Kidney (tissue), 13 donors: ENCODE measurements at regions not wholly inside any gene's neighbourhood (a gene's known extent, or its start where the extent isn't known, plus 50 kb on each side); places are given as distances from the start of the nearest gene placed in this dataset.
"Not testable (repeated sequence)": the region's sequence is repeated elsewhere in the genome, so short reads cannot be mapped to it uniquely, and the experiment has no call there.

ENCODE experiments used
- DNase-seq, 5 donors: peaks; one replicate each; pipeline ENCODE4 v3.0.0-alpha.2; 2013 to 2020
- FAIRE-seq: peaks from 2 replicates; lab custom pipeline; 2012; peaks lifted over from hg19 to GRCh38; lab: Jason Lieb, UNC
- H3K27ac ChIP-seq, 2 donors: one replicate each; pipeline ENCODE4 v1.7.0; 2013; ENCODE audit warnings: low read depth in 2 of 2, low read length in 2 of 2, inconsistent platforms in 1 of 2
- H3K27me3 ChIP-seq: one replicate; pipeline ENCODE4 v1.7.1; 2013; ENCODE audit warnings: low read length, inconsistent platforms; ENCODE audit not compliant: control insufficient read depth, insufficient read depth
- H3K36me3 ChIP-seq, 3 donors: one replicate each; pipeline versions ENCODE4 v1.7.0 to v1.7.1; 2013; ENCODE audit warnings: low read length in 3 of 3, control low read depth in 1 of 3, inconsistent platforms in 1 of 3; ENCODE audit not compliant: insufficient read depth in 3 of 3, control insufficient read depth in 2 of 3
- H3K4me1 ChIP-seq, 3 donors: one replicate each; pipeline versions ENCODE4 v1.7.0 to v1.7.1; 2013; ENCODE audit warnings: low read length in 3 of 3, inconsistent platforms in 1 of 3, low read depth in 1 of 3; ENCODE audit not compliant: control insufficient read depth in 2 of 3, insufficient read depth in 2 of 3
- H3K4me3 ChIP-seq, 3 donors: one replicate each; pipeline versions ENCODE4 v1.7.0 to v1.8.1; 2013; ENCODE audit warnings: low read length in 3 of 3, control low read depth in 1 of 3, inconsistent platforms in 1 of 3
- H3K9ac ChIP-seq, 3 donors: one replicate each; pipeline versions ENCODE4 v1.7.0 to v1.7.1; 2013; ENCODE audit warnings: low read length in 3 of 3, control low read depth in 1 of 3, inconsistent platforms in 1 of 3
- H3K9me3 ChIP-seq, 3 donors: one replicate each; pipeline versions ENCODE4 v1.7.0 to v1.7.1; 2013; ENCODE audit warnings: low read length in 3 of 3, control low read depth in 1 of 3, inconsistent platforms in 1 of 3; ENCODE audit not compliant: control insufficient read depth in 2 of 3, insufficient read depth in 1 of 3
- intact Hi-C: fragments of 100-400 bp; cut with DNase I; formaldehyde crosslinking; loops from one replicate; pipeline ENCODE4 v1.11.1; 2022
- TF ChIP-seq, protein P1 (sequence below): IDR thresholded peaks from 3 replicates; pipeline ENCODE4 v1.5.1; 2012; ENCODE audit warnings: mild to moderate bottlenecking, moderate library complexity, borderline replicate concordance; ENCODE audit not compliant: insufficient read depth; ENCODE audit errors: extremely low read depth
- donor health status: control.
- donor health status: control.
- donor health status: control.
- donor health status: control.
- donor health status: control.
- donor health status: DM: yes; HTN: yes; CAD: no.
- donor health status: Normal renal cell carcinoma (clear cell type).

DNA sequence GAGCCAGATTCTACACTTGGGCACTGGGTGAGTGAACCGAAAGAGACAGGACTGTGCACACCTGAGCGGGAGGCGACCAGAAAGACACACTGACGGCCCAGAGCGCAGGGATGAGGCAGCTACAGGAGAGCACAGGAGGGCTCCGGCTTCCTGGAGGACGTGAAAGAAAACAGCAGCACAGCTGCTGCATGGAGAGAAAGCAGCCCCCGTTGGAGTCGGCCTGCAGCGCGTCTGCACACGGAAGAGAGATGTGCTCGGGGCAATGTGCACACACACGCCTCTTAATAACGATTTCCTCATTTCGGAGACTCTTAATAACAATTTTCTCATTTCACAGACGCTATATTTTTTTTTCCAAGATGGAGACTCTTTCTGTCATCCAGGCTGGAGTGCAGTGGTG, 160.4 kb downstream of the CTTN start:
- H3K9me3 ChIP-seq = no peaks in the 10 kb centered on the region
- H3K27ac ChIP-seq = no peak overlapping the region
- intact Hi-C loops = no loop called here
- no peaks in the 10 kb centered on the region for H3K36me3 ChIP-seq
- no peaks in the 10 kb centered on the region for H3K27me3 ChIP-seq
- FAIRE-seq (no peak), DNase-seq (peak in 1 of 5 donors; percentile 39)
- no peak overlapping the region for H3K9ac ChIP-seq
- H3K4me1 ChIP-seq = no peaks in the 10 kb centered on the region
- H3K4me3 ChIP-seq = no peak overlapping the region
- TF ChIP-seq, protein P1, sequence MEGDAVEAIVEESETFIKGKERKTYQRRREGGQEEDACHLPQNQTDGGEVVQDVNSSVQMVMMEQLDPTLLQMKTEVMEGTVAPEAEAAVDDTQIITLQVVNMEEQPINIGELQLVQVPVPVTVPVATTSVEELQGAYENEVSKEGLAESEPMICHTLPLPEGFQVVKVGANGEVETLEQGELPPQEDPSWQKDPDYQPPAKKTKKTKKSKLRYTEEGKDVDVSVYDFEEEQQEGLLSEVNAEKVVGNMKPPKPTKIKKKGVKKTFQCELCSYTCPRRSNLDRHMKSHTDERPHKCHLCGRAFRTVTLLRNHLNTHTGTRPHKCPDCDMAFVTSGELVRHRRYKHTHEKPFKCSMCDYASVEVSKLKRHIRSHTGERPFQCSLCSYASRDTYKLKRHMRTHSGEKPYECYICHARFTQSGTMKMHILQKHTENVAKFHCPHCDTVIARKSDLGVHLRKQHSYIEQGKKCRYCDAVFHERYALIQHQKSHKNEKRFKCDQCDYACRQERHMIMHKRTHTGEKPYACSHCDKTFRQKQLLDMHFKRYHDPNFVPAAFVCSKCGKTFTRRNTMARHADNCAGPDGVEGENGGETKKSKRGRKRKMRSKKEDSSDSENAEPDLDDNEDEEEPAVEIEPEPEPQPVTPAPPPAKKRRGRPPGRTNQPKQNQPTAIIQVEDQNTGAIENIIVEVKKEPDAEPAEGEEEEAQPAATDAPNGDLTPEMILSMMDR = no peak

DNA sequence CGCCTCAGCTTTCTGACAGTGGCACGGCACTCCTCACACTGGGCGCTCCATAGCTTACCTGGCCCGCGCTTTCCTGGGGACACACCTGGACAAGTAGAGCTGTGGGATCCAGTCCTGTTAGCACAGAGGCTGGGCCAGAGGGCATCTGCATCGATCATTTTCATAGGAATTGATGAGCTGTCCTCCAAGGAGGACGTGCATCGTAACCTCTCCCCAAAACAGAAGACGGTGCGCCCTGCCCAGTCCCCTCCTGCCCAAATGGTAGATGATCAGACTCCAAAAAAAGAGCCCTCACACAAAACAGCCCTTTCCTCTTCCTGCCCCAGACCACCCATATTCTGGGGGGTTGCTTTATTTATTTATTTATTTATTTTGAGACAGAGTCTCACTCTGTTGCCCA, 161.2 kb downstream of the CTTN start:
- H3K9ac ChIP-seq = no peak overlapping the region
- no peaks in the 10 kb centered on the region for H3K27me3 ChIP-seq
- H3K27ac ChIP-seq = no peak overlapping the region
- intact Hi-C loops = no loop called here
- no peaks in the 10 kb centered on the region for H3K9me3 ChIP-seq
- FAIRE-seq = no peak
- no peaks in the 10 kb centered on the region for H3K4me1 ChIP-seq
- DNase-seq = peak in 1 of 5 donors; percentile 24
- H3K36me3 ChIP-seq = no peaks in the 10 kb centered on the region
- TF ChIP-seq, protein P1 = no peak
- no peak overlapping the region for H3K4me3 ChIP-seq

DNA sequence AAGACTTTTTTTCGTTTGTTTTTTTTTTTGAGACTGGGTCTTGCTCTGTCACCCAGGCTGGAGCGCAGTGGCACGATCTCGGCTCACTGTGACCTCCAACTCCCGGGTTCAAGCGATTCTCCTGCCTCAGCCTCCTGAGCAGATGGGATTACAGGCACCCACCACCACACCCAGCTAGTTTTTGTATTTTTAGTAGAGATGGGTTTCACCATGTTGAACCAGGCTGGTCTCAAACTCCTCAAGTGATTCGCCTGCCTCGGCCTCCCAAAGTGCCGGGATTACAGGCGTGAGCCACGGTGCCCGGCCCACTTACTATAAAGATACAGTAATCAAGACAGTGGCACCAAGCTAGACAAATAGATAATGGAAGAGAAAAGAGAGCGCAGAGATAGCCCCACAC, 162.3 kb downstream of the CTTN start:
- H3K4me3 ChIP-seq, intact Hi-C loops, H3K36me3 ChIP-seq, H3K27ac ChIP-seq, H3K27me3 ChIP-seq, H3K9me3 ChIP-seq, H3K9ac ChIP-seq, H3K4me1 ChIP-seq, FAIRE-seq: not testable (repeated sequence)
- DNase-seq = peak in 1 of 5 donors; percentile 29

DNA sequence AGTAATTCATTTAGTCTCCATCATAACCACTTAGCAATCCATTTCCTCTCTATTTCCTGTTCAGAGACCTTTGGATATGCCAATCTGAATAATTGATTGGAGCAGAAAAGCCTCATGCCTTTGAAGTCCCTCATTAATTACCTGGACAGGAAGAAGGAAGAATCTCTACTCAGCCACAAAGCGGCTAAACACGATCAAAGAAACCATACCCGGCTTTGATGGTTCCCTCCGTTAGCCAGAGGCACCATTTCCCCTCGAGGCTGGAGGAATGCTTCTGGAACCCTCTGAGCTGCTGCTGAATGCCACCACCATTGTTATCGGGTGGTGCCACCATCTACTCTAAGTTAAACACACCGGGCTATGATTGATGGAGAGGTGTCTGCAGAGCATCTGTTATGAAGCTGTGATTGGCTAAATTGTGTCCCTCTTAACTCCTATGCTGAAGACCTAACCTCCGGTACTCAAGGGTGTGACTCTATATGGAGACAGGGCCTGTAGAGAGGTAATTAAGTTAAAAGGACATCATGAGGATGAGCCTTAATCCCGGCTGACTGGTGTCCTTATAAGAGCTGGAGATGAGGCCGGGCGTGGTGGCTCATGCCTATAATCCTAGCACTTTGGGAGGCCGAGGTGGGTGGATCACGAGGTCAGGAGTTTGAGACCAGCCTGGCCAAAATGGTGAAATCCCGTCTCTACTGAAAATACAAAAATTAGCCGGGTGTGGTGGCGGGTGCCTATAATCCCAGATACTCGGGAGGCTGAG, 168.6 kb downstream of the CTTN start:
- FAIRE-seq = no peak
- H3K36me3 ChIP-seq = no peaks in the 10 kb centered on the region
- H3K27me3 ChIP-seq = no peaks in the 10 kb centered on the region
- no peak overlapping the region for H3K9ac ChIP-seq
- TF ChIP-seq, protein P1 = no peak
- no peak overlapping the region for H3K27ac ChIP-seq
- H3K9me3 ChIP-seq = no peaks in the 10 kb centered on the region
- peak in 1 of 5 donors; percentile 21 for DNase-seq
- H3K4me1 ChIP-seq = peaks cover 0 to 9% (median 0%) of the 10 kb centered on the region in 3 donors
- intact Hi-C loops = no loop called here
- H3K4me3 ChIP-seq = no peak overlapping the region
